Thyroid gland (tissue), 4 donors: ENCODE measurements at regions not wholly inside any gene's neighbourhood (a gene's known extent, or its start where the extent isn't known, plus 50 kb on each side); places are given as distances from the start of the nearest gene placed in this dataset.
A peak's percentile ranks its signal among the peaks of the same experiment; 100 is the strongest.

Source experiments
- DNase-seq, 2 donors: peaks; one replicate each; pipeline ENCODE4 v3.0.0-alpha.2; 2019
- H3K27ac ChIP-seq, 3 donors: fragments of 200-600 bp; sonication (generic); 1 replicate in 2 of 3; 2 replicates in 1 of 3; pipeline ENCODE4 v1.5.1; 2016 to 2019; ENCODE audit warnings: mild to moderate bottlenecking in 1 of 3, moderate library complexity in 1 of 3
- H3K27me3 ChIP-seq: fragments of 200-600 bp; sonication (generic); one replicate; pipeline ENCODE4 v1.5.1; 2019
- H3K36me3 ChIP-seq, 2 donors: fragments of 200-600 bp; sonication (generic); one replicate each; pipeline ENCODE4 v1.5.1; 2016 to 2019
- H3K4me1 ChIP-seq, 2 donors: fragments of 200-600 bp; sonication (generic); one replicate each; pipeline ENCODE4 v1.5.1; 2017 to 2019
- H3K4me3 ChIP-seq, 3 donors: fragments of 200-600 bp; sonication (generic); replicated peaks in 1 of 3; 1 replicate in 2 of 3; 2 replicates in 1 of 3; pipeline ENCODE4 v1.5.1; 2016; ENCODE audit warnings: mild to moderate bottlenecking in 1 of 3
- H3K9me3 ChIP-seq: fragments of 200-600 bp; sonication (generic); one replicate; pipeline ENCODE4 v1.5.1; 2017
- CTCF ChIP-seq, 6 experiments: fragments of 200-600 bp in 3 of 6; fragments of 450-650 bp in 3 of 6; sonication (generic) in 3 of 6; IDR thresholded peaks; one replicate each; pipeline ENCODE4 v1.5.1; 2016 to 2019; ENCODE audit warnings: antibody characterized with exemption in 6 of 6, mild to moderate bottlenecking in 2 of 6, inconsistent platforms in 1 of 6, moderate library complexity in 1 of 6
- POLR2A ChIP-seq, 2 donors: fragments of 450-650 bp; IDR thresholded peaks; one replicate each; pipeline ENCODE4 v1.6.1; 2017; ENCODE audit warnings: antibody characterized with exemption in 2 of 2, mild to moderate bottlenecking in 2 of 2, moderate library complexity in 1 of 2
- WGBS, 2 donors: methylation state at CpG; one replicate each; pipeline ENCODE4 v1.1.5; 2017; 5-methylcytosine and 5-hydroxymethylcytosine counted together
- intact Hi-C: fragments of 100-400 bp; cut with DNase I; formaldehyde crosslinking; loops from one replicate; pipeline ENCODE4 v1.15.1; 2023

GRCh38 chr12:13288501-13288900, 92.0 kb downstream of the EMP1 start:
- H3K36me3 ChIP-seq: no peaks in the 10 kb centered on the region
- no peaks in the 10 kb centered on the region for H3K27me3 ChIP-seq
- H3K4me3 ChIP-seq: no peak overlapping the region
- 27 to 38% methylated on average over 1 of the region's 1 CpG for WGBS, 2 donors
- H3K27ac ChIP-seq: no peak overlapping the region
- no peak for TF ChIP-seq CTCF (IDR thresholded peaks at IDR 0.05)
- TF ChIP-seq POLR2A (IDR thresholded peaks at IDR 0.05): no peak
- intact Hi-C loops: no loop called here
- H3K4me1 ChIP-seq: no peaks in the 10 kb centered on the region
- H3K9me3 ChIP-seq: no peaks in the 10 kb centered on the region
- DNase-seq: no peak

- Histone ChIP-seq H3K27me3 (no peaks in the 10 kb centered on the region), H3K27ac (no peak overlapping the region), H3K9me3 (no peaks in the 10 kb centered on the region), H3K4me1 (no peaks in the 10 kb centered on the region), H3K36me3 (no peaks in the 10 kb centered on the region), H3K4me3 (no peak overlapping the region)
- no peak for TF ChIP-seq CTCF (IDR thresholded peaks at IDR 0.05)
- no peak for TF ChIP-seq POLR2A (IDR thresholded peaks at IDR 0.05)
- intact Hi-C loops: no loop called here
- no peak for DNase-seq
Measured at GRCh38 chr12:13283867-13284266, 87.3 kb downstream of the EMP1 start.

GRCh38 chr12:13282861-13283260, 86.3 kb downstream of the EMP1 start:
- intact Hi-C loops: no loop called here
- Histone ChIP-seq H3K9me3 (no peaks in the 10 kb centered on the region), H3K4me1 (peaks cover 3 to 7% of the 10 kb centered on the region in 2 donors), H3K36me3 (no peaks in the 10 kb centered on the region), H3K27ac (no peak overlapping the region), H3K27me3 (no peaks in the 10 kb centered on the region), H3K4me3 (no peak overlapping the region)
- WGBS, 2 donors: 73 to 85% methylated on average over 2 of the region's 2 CpGs
- TF ChIP-seq POLR2A (IDR thresholded peaks at IDR 0.05): no peak
- TF ChIP-seq CTCF (IDR thresholded peaks at IDR 0.05): no peak
- no peak for DNase-seq

GRCh38 chr12:13278249-13278787, 81.8 kb downstream of the EMP1 start:
- H3K4me3 ChIP-seq: no peak overlapping the region
- peak; percentile 68 to 75 for DNase-seq
- TF ChIP-seq CTCF (IDR thresholded peaks at IDR 0.05): peak; percentile 86 to 100 (median 94)
- TF ChIP-seq POLR2A (IDR thresholded peaks at IDR 0.05): no peak
- no peak overlapping the region for H3K27ac ChIP-seq
- no peaks in the 10 kb centered on the region for H3K9me3 ChIP-seq
- H3K27me3 ChIP-seq: no peaks in the 10 kb centered on the region
- no peaks in the 10 kb centered on the region for H3K36me3 ChIP-seq
- intact Hi-C loops: loop anchor here (5.0 kb wide), 2 partner anchors 254 to 384 kb away; no protein-coding TSS in a partner anchor
- WGBS, 2 donors: 15 to 21% methylated on average over 31 to 32 of the region's 32 CpGs
- peaks cover 7 to 14% of the 10 kb centered on the region in 2 donors for H3K4me1 ChIP-seq

- H3K4me3 ChIP-seq: no peak overlapping the region
- H3K27ac ChIP-seq: no peak overlapping the region
- no peak for TF ChIP-seq CTCF (IDR thresholded peaks at IDR 0.05)
- no peak for TF ChIP-seq POLR2A (IDR thresholded peaks at IDR 0.05)
- intact Hi-C loops: loop anchor here (5.0 kb wide), 2 partner anchors 255 to 385 kb away; no protein-coding TSS in a partner anchor
- DNase-seq: no peak
- no peaks in the 10 kb centered on the region for H3K9me3 ChIP-seq
- 80 to 83% methylated on average over 4 of the region's 4 CpGs for WGBS, 2 donors
- no peaks in the 10 kb centered on the region for H3K27me3 ChIP-seq
- peaks cover 7 to 14% of the 10 kb centered on the region in 2 donors for H3K4me1 ChIP-seq
- no peaks in the 10 kb centered on the region for H3K36me3 ChIP-seq
Measured at GRCh38 chr12:13277293-13277692, 80.8 kb downstream of the EMP1 start.
